NCI-H2171 treated with DMSO at 0.1 percent for 48 hours (cell line): ENCODE measurements at regions not wholly inside any gene's neighbourhood (a gene's known extent, or its start where the extent isn't known, plus 50 kb on each side); places are given as distances from the start of the nearest gene placed in this dataset.
"Not testable (repeated sequence)": the region's sequence is repeated elsewhere in the genome, so short reads cannot be mapped to it uniquely, and the experiment has no call there.

Source experiments
- DNase-seq: peaks from one replicate; lab custom pipeline; 2025; lab: John Stamatoyannopoulos, UW

- DNase-seq = no peak
Measured at GRCh38 chr22:23395530-23396361, 184.3 kb downstream of the IGLL1 start.

GRCh38 chr22:23394525-23395326 lies 185.4 kb downstream of the IGLL1 start:
- DNase-seq = no peak

- DNase-seq = no peak
Measured at GRCh38 chr22:23393721-23394320, 186.3 kb downstream of the IGLL1 start.

- DNase-seq = not testable (repeated sequence)
Measured at GRCh38 chr22:23393199-23393598, 186.9 kb downstream of the IGLL1 start.

- DNase-seq = no peak
Measured at GRCh38 chr22:23392420-23393121, 187.5 kb downstream of the IGLL1 start.

- no peak for DNase-seq
Measured at GRCh38 chr22:23391022-23391421, 189.1 kb downstream of the IGLL1 start.

GRCh38 chr22:23389271-23390071 lies 190.6 kb downstream of the IGLL1 start:
- no peak for DNase-seq

- no peak for DNase-seq
Measured at GRCh38 chr22:23388517-23388890, 191.6 kb downstream of the IGLL1 start.

- no peak for DNase-seq
Measured at GRCh38 chr22:23387827-23388516, 192.1 kb downstream of the IGLL1 start.

GRCh38 chr22:23386822-23387580 lies 193.1 kb downstream of the IGLL1 start:
- no peak for DNase-seq

- DNase-seq = peak; percentile 67
Measured at GRCh38 chr22:23385678-23386631, 194.1 kb downstream of the IGLL1 start.

GRCh38 chr22:23384923-23385677 lies 195.0 kb downstream of the IGLL1 start:
- no peak for DNase-seq

- no peak for DNase-seq
Measured at GRCh38 chr22:23384431-23384830, 195.7 kb downstream of the IGLL1 start.

GRCh38 chr22:23383491-23384361 lies 196.4 kb downstream of the IGLL1 start:
- no peak for DNase-seq

- DNase-seq = no peak
Measured at GRCh38 chr22:23382428-23383218, 197.5 kb downstream of the IGLL1 start.
